Loucy (cell line): ENCODE measurements at regions not wholly inside any gene's neighbourhood (a gene's known extent, or its start where the extent isn't known, plus 50 kb on each side); places are given as distances from the start of the nearest gene placed in this dataset.

Source experiments
- H2AFZ ChIP-seq: fragments of 200-600 bp; sonication (generic); 2 replicates; pipeline ENCODE4 v1.6.0; 2016; ENCODE audit warnings: antibody characterized with exemption, mild to moderate bottlenecking, low read length, moderate library complexity
- H3F3A ChIP-seq: fragments of 200-600 bp; 2 replicates; pipeline ENCODE4 v1.6.0; 2016; ENCODE audit warnings: antibody characterized with exemption, low read depth, mild to moderate bottlenecking
- H3K27me3 ChIP-seq: fragments of 200-600 bp; sonication (generic); 2 replicates; pipeline ENCODE4 v1.6.1; 2014; ENCODE audit warnings: low read length, mild to moderate bottlenecking; ENCODE audit not compliant: insufficient read depth, poor library complexity, severe bottlenecking
- H3K36me3 ChIP-seq: fragments of 200-600 bp; sonication (generic); 2 replicates; pipeline ENCODE4 v1.6.1; 2016; ENCODE audit warnings: low read length; ENCODE audit not compliant: insufficient read depth
- H3K4me1 ChIP-seq: fragments of 200-600 bp; sonication (generic); 2 replicates; pipeline ENCODE4 v1.5.1; 2014; ENCODE audit warnings: low read length, mild to moderate bottlenecking; ENCODE audit not compliant: insufficient read depth, poor library complexity, severe bottlenecking
- H3K4me2 ChIP-seq: fragments of 200-600 bp; sonication (generic); 2 replicates; pipeline ENCODE4 v1.6.0; 2014; ENCODE audit warnings: antibody characterized with exemption, low read length, low read depth, mild to moderate bottlenecking; ENCODE audit not compliant: poor library complexity, severe bottlenecking
- H3K4me3 ChIP-seq: fragments of 200-600 bp; sonication (generic); 2 replicates; pipeline ENCODE4 v1.5.1; 2014; ENCODE audit warnings: low read length, mild to moderate bottlenecking, mixed read lengths; ENCODE audit not compliant: poor library complexity, severe bottlenecking
- H3K79me2 ChIP-seq: fragments of 200-600 bp; sonication (generic); 2 replicates; pipeline ENCODE4 v1.6.1; 2014; ENCODE audit warnings: low read length; ENCODE audit not compliant: insufficient read depth
- H3K9ac ChIP-seq: fragments of 200-600 bp; sonication (generic); 2 replicates; pipeline ENCODE4 v1.6.0; 2014; ENCODE audit warnings: mild to moderate bottlenecking, low read depth, low read length, moderate library complexity; ENCODE audit not compliant: poor library complexity, severe bottlenecking
- H3K9me2 ChIP-seq: fragments of 200-600 bp; sonication (generic); replicated peaks from 2 replicates; pipeline ENCODE4 v1.6.1; 2016; ENCODE audit warnings: low read depth, low read length, mixed read lengths
- H3K9me3 ChIP-seq: fragments of 200-600 bp; sonication (generic); 2 replicates; pipeline ENCODE4 v1.6.1; 2014; ENCODE audit warnings: mild to moderate bottlenecking, antibody characterized with exemption, low read length, low read depth; ENCODE audit not compliant: insufficient read depth
- H4K20me1 ChIP-seq: fragments of 200-600 bp; sonication (generic); 2 replicates; pipeline ENCODE4 v1.6.0; 2014; ENCODE audit warnings: antibody characterized with exemption, low read length, mild to moderate bottlenecking; ENCODE audit not compliant: insufficient read depth, poor library complexity, severe bottlenecking
- EZH2phosphoT487 ChIP-seq: fragments of 200-600 bp; IDR thresholded peaks from 2 replicates; pipeline ENCODE4 v1.6.1; 2018; ENCODE audit warnings: antibody characterized with exemption, mild to moderate bottlenecking, moderate library complexity, borderline replicate concordance
- TF ChIP-seq, protein P1 (sequence below): fragments of 200-600 bp; sonication (generic); conservative IDR thresholded peaks from 2 replicates; pipeline ENCODE4 v1.5.1; 2014; ENCODE audit warnings: mild to moderate bottlenecking, antibody characterized with exemption, low read length

DNA sequence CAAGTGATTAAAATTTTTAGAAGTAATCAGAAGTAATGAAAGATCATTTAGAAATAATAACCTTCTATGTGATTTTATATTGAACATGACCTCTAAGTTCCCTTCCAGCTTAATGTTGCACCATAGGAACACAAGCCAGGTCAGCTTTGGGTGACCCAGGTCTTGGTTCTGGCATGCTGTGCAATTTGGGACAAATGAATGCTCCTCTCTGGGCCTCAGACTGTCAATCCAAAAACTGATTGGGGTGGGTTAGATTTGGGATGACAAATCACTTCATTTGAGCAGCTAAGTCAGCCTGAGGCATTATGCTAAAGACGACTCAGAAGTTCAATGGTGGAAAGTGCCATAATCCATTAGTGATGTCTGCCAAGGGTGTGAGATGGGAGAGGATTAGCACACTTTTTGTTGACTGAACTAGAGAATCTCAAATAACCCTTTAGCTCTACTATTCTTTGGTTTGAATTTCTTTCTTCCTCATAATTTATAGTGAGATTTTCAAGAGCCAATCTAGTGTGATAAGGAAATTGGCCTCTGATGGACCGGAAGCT is 60.7 kb upstream of the BOD1 start:
- Histone ChIP-seq H3K4me3 (no peak overlapping the region), H3K4me2 (no peak overlapping the region), H3K4me1 (no peaks in the 10 kb centered on the region), H4K20me1 (no peaks in the 10 kb centered on the region), H3K9ac (no peak overlapping the region), H3K27me3 (no peaks in the 10 kb centered on the region), H2AFZ (no peak overlapping the region), H3K79me2 (no peaks in the 10 kb centered on the region), H3K36me3 (no peaks in the 10 kb centered on the region), H3K9me2 (no peaks in the 10 kb centered on the region), H3F3A (no peaks in the 10 kb centered on the region), H3K9me3 (no peaks in the 10 kb centered on the region)
- TF ChIP-seq, protein P1, sequence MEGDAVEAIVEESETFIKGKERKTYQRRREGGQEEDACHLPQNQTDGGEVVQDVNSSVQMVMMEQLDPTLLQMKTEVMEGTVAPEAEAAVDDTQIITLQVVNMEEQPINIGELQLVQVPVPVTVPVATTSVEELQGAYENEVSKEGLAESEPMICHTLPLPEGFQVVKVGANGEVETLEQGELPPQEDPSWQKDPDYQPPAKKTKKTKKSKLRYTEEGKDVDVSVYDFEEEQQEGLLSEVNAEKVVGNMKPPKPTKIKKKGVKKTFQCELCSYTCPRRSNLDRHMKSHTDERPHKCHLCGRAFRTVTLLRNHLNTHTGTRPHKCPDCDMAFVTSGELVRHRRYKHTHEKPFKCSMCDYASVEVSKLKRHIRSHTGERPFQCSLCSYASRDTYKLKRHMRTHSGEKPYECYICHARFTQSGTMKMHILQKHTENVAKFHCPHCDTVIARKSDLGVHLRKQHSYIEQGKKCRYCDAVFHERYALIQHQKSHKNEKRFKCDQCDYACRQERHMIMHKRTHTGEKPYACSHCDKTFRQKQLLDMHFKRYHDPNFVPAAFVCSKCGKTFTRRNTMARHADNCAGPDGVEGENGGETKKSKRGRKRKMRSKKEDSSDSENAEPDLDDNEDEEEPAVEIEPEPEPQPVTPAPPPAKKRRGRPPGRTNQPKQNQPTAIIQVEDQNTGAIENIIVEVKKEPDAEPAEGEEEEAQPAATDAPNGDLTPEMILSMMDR, result no peak
- TF ChIP-seq EZH2phosphoT487, result no peak

DNA sequence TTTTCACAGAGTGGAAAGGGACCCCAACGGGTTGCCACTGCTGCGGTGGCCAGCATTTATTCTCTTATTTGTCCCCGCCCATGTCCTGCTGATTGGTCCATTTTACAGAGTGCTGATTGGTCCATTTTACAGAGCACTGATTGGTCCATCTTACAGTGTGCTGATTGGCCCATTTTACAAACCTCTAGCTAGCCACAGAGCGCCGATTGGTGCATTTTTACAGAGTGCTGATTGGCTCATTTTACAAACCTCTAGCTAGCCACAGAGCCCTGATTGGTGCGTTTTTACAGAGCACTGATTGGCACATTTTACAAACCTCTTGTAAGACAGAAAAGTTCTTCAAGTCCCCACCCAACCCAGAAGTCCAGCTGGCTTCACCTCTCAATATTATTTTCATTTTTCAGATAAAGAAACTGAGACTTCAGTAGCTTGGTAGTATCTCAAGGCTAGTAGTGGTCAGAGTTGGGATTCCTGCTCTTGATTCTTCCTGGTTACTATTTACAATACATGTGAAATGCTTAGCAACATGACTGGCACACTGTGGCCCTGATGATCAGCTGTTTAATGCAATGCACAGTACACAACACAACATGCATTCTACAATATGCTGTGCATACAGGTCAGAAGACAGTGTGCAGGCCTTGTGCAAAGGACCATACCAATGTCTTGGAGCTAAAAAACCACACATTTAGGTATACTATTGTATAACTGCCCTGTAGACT is 63.6 kb upstream of the BOD1 start:
- Histone ChIP-seq H3K9me3 (no peaks in the 10 kb centered on the region), H2AFZ (no peak overlapping the region), H3K4me3 (no peak overlapping the region), H3K9me2 (no peaks in the 10 kb centered on the region), H3K4me2 (no peak overlapping the region), H3K79me2 (no peaks in the 10 kb centered on the region), H4K20me1 (no peaks in the 10 kb centered on the region), H3F3A (no peaks in the 10 kb centered on the region), H3K4me1 (no peaks in the 10 kb centered on the region), H3K9ac (no peak overlapping the region), H3K27me3 (no peaks in the 10 kb centered on the region), H3K36me3 (no peaks in the 10 kb centered on the region)
- TF ChIP-seq, protein P1, result no peak
- TF ChIP-seq EZH2phosphoT487, result no peak

DNA sequence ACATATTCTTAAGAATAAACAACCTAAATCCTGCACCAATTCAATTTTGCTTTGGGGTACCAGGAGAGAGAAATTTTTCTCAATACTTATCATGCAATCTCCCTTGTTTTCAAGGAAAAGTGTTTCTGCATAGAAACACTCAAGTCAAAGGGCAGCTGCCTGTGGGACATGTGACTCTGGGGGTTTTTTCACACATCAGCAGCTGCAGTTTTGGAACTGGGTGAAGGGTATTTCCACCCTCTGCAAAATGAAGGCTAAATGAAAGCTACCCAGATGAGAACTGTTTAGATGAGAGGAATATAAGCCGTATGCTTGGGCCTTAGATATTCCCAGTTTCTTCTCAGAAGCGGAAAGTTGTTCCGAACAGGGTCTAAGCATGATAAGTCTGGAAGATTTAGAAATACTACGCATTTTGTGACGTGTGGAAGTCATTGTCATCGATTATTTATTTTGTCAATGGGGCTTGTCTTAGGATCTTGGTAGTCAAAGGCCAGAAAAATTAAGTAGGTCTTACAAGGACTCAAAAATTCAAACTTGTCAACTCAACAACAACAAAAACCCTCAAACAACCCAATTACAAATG is 64.3 kb upstream of the BOD1 start:
- H3K9me3 ChIP-seq, result no peaks in the 10 kb centered on the region
- no peaks in the 10 kb centered on the region for H3K4me1 ChIP-seq
- no peaks in the 10 kb centered on the region for H4K20me1 ChIP-seq
- H3K36me3 ChIP-seq, result no peaks in the 10 kb centered on the region
- H3K79me2 ChIP-seq, result no peaks in the 10 kb centered on the region
- H3F3A ChIP-seq, result no peaks in the 10 kb centered on the region
- TF ChIP-seq EZH2phosphoT487, result no peak
- TF ChIP-seq, protein P1, result no peak
- H3K9ac ChIP-seq, result no peak overlapping the region
- H3K9me2 ChIP-seq, result no peaks in the 10 kb centered on the region
- no peak overlapping the region for H3K4me3 ChIP-seq
- no peak overlapping the region for H2AFZ ChIP-seq
- no peak overlapping the region for H3K4me2 ChIP-seq
- H3K27me3 ChIP-seq, result no peaks in the 10 kb centered on the region
